ENCODE measurements at regions not wholly inside any gene's neighbourhood (a gene's known extent, or its start where the extent isn't known, plus 50 kb on each side); places are given as distances from the start of the nearest gene placed in this dataset.
"Not testable (repeated sequence)": the region's sequence is repeated elsewhere in the genome, so short reads cannot be mapped to it uniquely, and the experiment has no call there.

- DNase-seq (ENCODE audit: low read depth) = no peak
Measured at GRCh38 chr6:80939898-80940297, 812.6 kb downstream of the TENT5A start.

- no peak for DNase-seq (ENCODE audit: low read depth)
Measured at GRCh38 chr6:80939480-80939879, 813.0 kb downstream of the TENT5A start.

- DNase-seq (ENCODE audit: low read depth) = no peak
Measured at GRCh38 chr6:80938131-80938530, 814.4 kb downstream of the TENT5A start.

- DNase-seq (ENCODE audit: low read depth) = peak; percentile 15
Measured at GRCh38 chr6:80932359-80932758, 820.1 kb downstream of the TENT5A start.

- DNase-seq (ENCODE audit: low read depth) = no peak
Measured at GRCh38 chr6:80930376-80930775, 822.1 kb downstream of the TENT5A start.

- no peak for DNase-seq (ENCODE audit: low read depth)
Measured at GRCh38 chr6:80923816-80924215, 817.3 kb downstream of the BCKDHB start.

- no peak for DNase-seq (ENCODE audit: low read depth)
Measured at GRCh38 chr6:80922916-80923455, 816.5 kb downstream of the BCKDHB start.

- peak; percentile 7 for DNase-seq (ENCODE audit: low read depth)
Measured at GRCh38 chr6:80921861-80922460, 815.5 kb downstream of the BCKDHB start.

- DNase-seq (ENCODE audit: low read depth) = no peak
Measured at GRCh38 chr6:80907831-80908230, 801.4 kb downstream of the BCKDHB start.

- no peak for DNase-seq (ENCODE audit: low read depth)
Measured at GRCh38 chr6:80903711-80904110, 797.2 kb downstream of the BCKDHB start.

GRCh38 chr6:80886475-80886874 lies 780.0 kb downstream of the BCKDHB start:
- DNase-seq (ENCODE audit: low read depth) = no peak

- DNase-seq (ENCODE audit: low read depth) = no peak
Measured at GRCh38 chr6:80872951-80873308, 766.5 kb downstream of the BCKDHB start.

GRCh38 chr6:80872199-80872950 lies 765.9 kb downstream of the BCKDHB start:
- no peak for DNase-seq (ENCODE audit: low read depth)

- DNase-seq (ENCODE audit: low read depth) = no peak
Measured at GRCh38 chr6:80862756-80863155, 756.3 kb downstream of the BCKDHB start.

- no peak for DNase-seq (ENCODE audit: low read depth)
Measured at GRCh38 chr6:80860107-80860506, 753.6 kb downstream of the BCKDHB start.

GRCh38 chr6:80847973-80848372 lies 741.5 kb downstream of the BCKDHB start:
- not testable (repeated sequence) for DNase-seq (ENCODE audit: low read depth)

GRCh38 chr6:80832337-80832736 lies 725.9 kb downstream of the BCKDHB start:
- DNase-seq (ENCODE audit: low read depth) = no peak

- DNase-seq (ENCODE audit: low read depth) = no peak
Measured at GRCh38 chr6:80793411-80793810, 686.9 kb downstream of the BCKDHB start.

GRCh38 chr6:80792151-80792550 lies 685.7 kb downstream of the BCKDHB start:
- no peak for DNase-seq (ENCODE audit: low read depth)

- DNase-seq (ENCODE audit: low read depth) = no peak
Measured at GRCh38 chr6:80789912-80790570, 683.6 kb downstream of the BCKDHB start.

GRCh38 chr6:80783271-80783670 lies 676.8 kb downstream of the BCKDHB start:
- DNase-seq (ENCODE audit: low read depth) = not testable (repeated sequence)

- DNase-seq (ENCODE audit: low read depth) = peak; percentile 10
Measured at GRCh38 chr6:80771941-80772340, 665.5 kb downstream of the BCKDHB start.
